ENCODE measurements at regions not wholly inside any gene's neighbourhood (a gene's known extent, or its start where the extent isn't known, plus 50 kb on each side); places are given as distances from the start of the nearest gene placed in this dataset.

DNA sequence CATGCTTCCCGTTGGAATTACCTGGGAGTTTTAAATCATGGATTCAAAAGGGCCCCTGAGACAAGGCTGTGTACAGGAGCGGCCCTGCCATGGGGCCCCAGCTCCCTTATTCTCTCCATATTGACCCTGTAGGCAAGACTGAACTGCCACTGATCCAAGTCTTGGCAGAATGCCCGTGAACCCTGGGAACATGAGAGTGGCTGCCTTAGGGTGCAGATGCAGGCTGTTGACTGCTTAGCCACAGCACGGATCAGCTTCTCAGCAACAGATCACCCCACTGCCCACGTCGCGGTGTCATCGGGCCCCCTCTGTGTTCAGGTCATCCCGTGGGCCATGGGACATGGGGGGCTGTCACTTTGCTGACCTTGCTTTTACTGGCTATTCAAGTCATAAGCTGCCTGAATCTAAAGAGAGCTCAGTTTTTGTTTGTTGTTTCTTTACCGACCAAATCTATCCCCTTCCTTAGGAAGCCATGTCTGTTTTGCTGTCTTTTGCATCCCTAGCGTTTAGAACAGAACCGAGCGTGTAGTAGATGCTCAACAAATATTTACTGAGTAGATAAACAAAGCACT lies 83.4 kb downstream of the MATN1 start:
- TF ChIP-seq, protein P1, sequence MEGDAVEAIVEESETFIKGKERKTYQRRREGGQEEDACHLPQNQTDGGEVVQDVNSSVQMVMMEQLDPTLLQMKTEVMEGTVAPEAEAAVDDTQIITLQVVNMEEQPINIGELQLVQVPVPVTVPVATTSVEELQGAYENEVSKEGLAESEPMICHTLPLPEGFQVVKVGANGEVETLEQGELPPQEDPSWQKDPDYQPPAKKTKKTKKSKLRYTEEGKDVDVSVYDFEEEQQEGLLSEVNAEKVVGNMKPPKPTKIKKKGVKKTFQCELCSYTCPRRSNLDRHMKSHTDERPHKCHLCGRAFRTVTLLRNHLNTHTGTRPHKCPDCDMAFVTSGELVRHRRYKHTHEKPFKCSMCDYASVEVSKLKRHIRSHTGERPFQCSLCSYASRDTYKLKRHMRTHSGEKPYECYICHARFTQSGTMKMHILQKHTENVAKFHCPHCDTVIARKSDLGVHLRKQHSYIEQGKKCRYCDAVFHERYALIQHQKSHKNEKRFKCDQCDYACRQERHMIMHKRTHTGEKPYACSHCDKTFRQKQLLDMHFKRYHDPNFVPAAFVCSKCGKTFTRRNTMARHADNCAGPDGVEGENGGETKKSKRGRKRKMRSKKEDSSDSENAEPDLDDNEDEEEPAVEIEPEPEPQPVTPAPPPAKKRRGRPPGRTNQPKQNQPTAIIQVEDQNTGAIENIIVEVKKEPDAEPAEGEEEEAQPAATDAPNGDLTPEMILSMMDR (IDR thresholded peaks at IDR 0.05): no peak
- no peak for TF ChIP-seq POLR2A (IDR thresholded peaks at IDR 0.05)
- TF ChIP-seq EP300 (IDR thresholded peaks at IDR 0.05): no peak

Measured in ovary (tissue), 3 donors.